WTC11 (cell line): ENCODE measurements at regions not wholly inside any gene's neighbourhood (a gene's known extent, or its start where the extent isn't known, plus 50 kb on each side); places are given as distances from the start of the nearest gene placed in this dataset.

Source experiments
- ATAC-seq: fragments of 200-7000 bp; cut with Tn5 transposase; 2 replicates; pipeline ENCODE4 v1.10.0; 2021; ENCODE audit warnings: mild to moderate bottlenecking, moderate library complexity
- CTCF ChIA-PET: fragments of 300-600 bp; sonication (Branson Sonifier 250); formaldehyde crosslinking; loops from one replicate; lab custom pipeline; 2021; ENCODE audit warnings: antibody characterized with exemption; lab: Charles Lee
- POLR2A ChIA-PET: fragments of 350-600 bp; sonication (Branson Sonifier 250); formaldehyde crosslinking; loops from one replicate; lab custom pipeline; 2021; ENCODE audit warnings: antibody characterized with exemption; lab: Charles Lee
- DNase-seq: peaks from one replicate; pipeline ENCODE4 v3.0.0; 2021; ENCODE audit warnings: low spot score
- H3K27ac Mint-ChIP-seq: 2 replicates; pipeline ENCODE4 v1.8.0; 2021; ENCODE audit warnings: mixed read lengths
- H3K27me3 Mint-ChIP-seq: 2 replicates; pipeline ENCODE4 v1.8.0; 2021; ENCODE audit warnings: low read depth, mild to moderate bottlenecking, moderate library complexity, mixed read lengths
- H3K36me3 Mint-ChIP-seq: 2 replicates; pipeline ENCODE4 v1.8.0; 2021; ENCODE audit warnings: mixed read lengths
- H3K4me1 Mint-ChIP-seq: 2 replicates; pipeline ENCODE4 v1.8.0; 2022; ENCODE audit warnings: mixed read lengths
- H3K4me3 Mint-ChIP-seq: 2 replicates; pipeline ENCODE4 v1.8.0; 2021; ENCODE audit warnings: mild to moderate bottlenecking, moderate library complexity, mixed read lengths
- H3K9me3 Mint-ChIP-seq: 2 replicates; pipeline ENCODE4 v1.8.0; 2021; ENCODE audit warnings: mixed read lengths
- CBFB ChIP-seq: sonication (generic); formaldehyde crosslinking; IDR thresholded peaks from 2 replicates; pipeline ENCODE4 v1.8.1; 2022; ENCODE audit warnings: mild to moderate bottlenecking, low read depth, missing genetic modification reagents
- CREM ChIP-seq: sonication (generic); formaldehyde crosslinking; IDR thresholded peaks from 2 replicates; pipeline ENCODE4 v1.8.1; 2022; ENCODE audit warnings: mild to moderate bottlenecking, missing genetic modification reagents, moderate library complexity
- EMX1 ChIP-seq: fragments of 250-450 bp; sonication (Bioruptor Pico); IDR thresholded peaks from 2 replicates; pipeline ENCODE4 v1.8.0; 2021; ENCODE audit warnings: mild to moderate bottlenecking
- ESRRA ChIP-seq: sonication (generic); formaldehyde crosslinking; IDR thresholded peaks from 2 replicates; pipeline ENCODE4 v1.8.1; 2022; ENCODE audit warnings: mild to moderate bottlenecking, missing genetic modification reagents, borderline replicate concordance
- FOXK1 ChIP-seq: sonication (generic); formaldehyde crosslinking; IDR thresholded peaks from 2 replicates; pipeline ENCODE4 v1.8.0; 2022; ENCODE audit warnings: mild to moderate bottlenecking, moderate library complexity, missing genetic modification reagents
- FOXP1 ChIP-seq: sonication (generic); formaldehyde crosslinking; IDR thresholded peaks from 2 replicates; pipeline ENCODE4 v1.8.0; 2022; ENCODE audit warnings: missing genetic modification reagents, mild to moderate bottlenecking, moderate library complexity, borderline replicate concordance
- GTF2I ChIP-seq: fragments of 250-450 bp; sonication (Bioruptor Pico); conservative IDR thresholded peaks from 2 replicates; pipeline ENCODE4 v1.4.0; 2021; ENCODE audit warnings: mild to moderate bottlenecking
- IRF2 ChIP-seq: sonication (generic); formaldehyde crosslinking; IDR thresholded peaks from 2 replicates; pipeline ENCODE4 v1.8.0; 2022; ENCODE audit warnings: low read depth, missing genetic modification reagents, borderline replicate concordance
- JUN ChIP-seq: sonication (generic); formaldehyde crosslinking; IDR thresholded peaks from 2 replicates; pipeline ENCODE4 v1.8.0; 2023; ENCODE audit warnings: mild to moderate bottlenecking, missing genetic modification reagents
- NR3C1 ChIP-seq: sonication (generic); formaldehyde crosslinking; conservative IDR thresholded peaks from 2 replicates; pipeline ENCODE4 v1.8.1; 2023; ENCODE audit warnings: low read depth, mild to moderate bottlenecking, missing genetic modification reagents
- RORB ChIP-seq: fragments of 250-450 bp; sonication (Bioruptor Pico); IDR thresholded peaks from 2 replicates; pipeline ENCODE4 v1.9.0; 2021; ENCODE audit warnings: mild to moderate bottlenecking
- SMAD3 ChIP-seq: sonication (generic); formaldehyde crosslinking; IDR thresholded peaks from 2 replicates; pipeline ENCODE4 v1.8.0; 2022; ENCODE audit warnings: missing genetic modification reagents, mild to moderate bottlenecking, borderline replicate concordance
- SOX15 ChIP-seq: fragments of 250-450 bp; sonication (Bioruptor Pico); IDR thresholded peaks from 2 replicates; pipeline ENCODE4 v1.9.0; 2021; ENCODE audit warnings: mild to moderate bottlenecking
- ZNF121 ChIP-seq: sonication (generic); formaldehyde crosslinking; IDR thresholded peaks from 2 replicates; pipeline ENCODE4 v1.8.0; 2023; ENCODE audit warnings: missing genetic modification reagents
- ZNF138 ChIP-seq: sonication (generic); formaldehyde crosslinking; conservative IDR thresholded peaks from 2 replicates; pipeline ENCODE4 v1.8.1; 2022; ENCODE audit warnings: mild to moderate bottlenecking, moderate library complexity, missing genetic modification reagents
- ZNF317 ChIP-seq: sonication (generic); formaldehyde crosslinking; IDR thresholded peaks from 2 replicates; pipeline ENCODE4 v1.8.1; 2023; ENCODE audit warnings: low read depth, mild to moderate bottlenecking, moderate library complexity, missing genetic modification reagents, borderline replicate concordance
- TF ChIP-seq, protein P1 (sequence below): sonication (generic); formaldehyde crosslinking; IDR thresholded peaks from 2 replicates; pipeline ENCODE4 v1.8.1; 2022; ENCODE audit warnings: mild to moderate bottlenecking, missing genetic modification reagents, moderate library complexity, borderline replicate concordance
- TF ChIP-seq, protein P2 (sequence below): fragments of 250-450 bp; sonication (Bioruptor Pico); IDR thresholded peaks from 2 replicates; pipeline ENCODE4 v1.9.0; 2021; ENCODE audit warnings: mild to moderate bottlenecking
- TF ChIP-seq, protein P3 (sequence below): sonication (generic); formaldehyde crosslinking; IDR thresholded peaks from 2 replicates; pipeline ENCODE4 v1.8.0; 2022; ENCODE audit warnings: mild to moderate bottlenecking, missing genetic modification reagents
- TF ChIP-seq, protein P4 (sequence below): sonication (generic); formaldehyde crosslinking; IDR thresholded peaks from 2 replicates; pipeline ENCODE4 v1.8.0; 2022; ENCODE audit warnings: mild to moderate bottlenecking, missing genetic modification reagents
- TF ChIP-seq, protein P5 (sequence below): fragments of 250-450 bp; sonication (Bioruptor Pico); conservative IDR thresholded peaks from 2 replicates; pipeline ENCODE4 v1.9.0; 2021; ENCODE audit warnings: mild to moderate bottlenecking
- TF ChIP-seq, protein P6 (sequence below): fragments of 200-600 bp; IDR thresholded peaks from 2 replicates; pipeline ENCODE4 v1.8.0; 2022; ENCODE audit warnings: antibody characterized with exemption
- TF ChIP-seq, protein P7 (sequence below): fragments of 250-450 bp; sonication (Bioruptor Pico); IDR thresholded peaks from 2 replicates; pipeline ENCODE4 v1.8.0; 2021; ENCODE audit warnings: mild to moderate bottlenecking

DNA sequence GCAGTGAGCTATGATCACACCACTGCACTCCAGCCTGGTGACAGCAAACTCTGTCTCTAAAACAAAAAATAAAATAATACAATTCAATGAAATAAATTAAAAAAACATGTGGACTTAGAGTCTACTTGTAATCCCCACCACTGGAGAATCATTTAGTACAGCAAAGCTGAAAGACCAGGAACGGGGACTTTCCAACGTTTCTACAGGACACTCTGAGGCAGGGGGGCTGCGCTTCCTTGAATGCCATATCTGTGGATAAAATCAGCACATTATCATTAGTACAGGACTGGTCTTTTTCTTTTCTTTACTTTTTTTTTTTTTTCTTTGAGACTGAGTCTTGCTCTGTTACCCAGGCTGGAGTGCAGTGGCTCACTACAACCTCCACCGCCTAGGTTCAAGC lies 124.8 kb downstream of the MXRA5 start:
- no peak overlapping the region for H3K27ac Mint-ChIP-seq
- POLR2A ChIA-PET: no interaction called here
- H3K9me3 Mint-ChIP-seq: no peaks in the 10 kb centered on the region
- no peak for ATAC-seq
- DNase-seq: no peak
- TF ChIP-seq, protein P1, sequence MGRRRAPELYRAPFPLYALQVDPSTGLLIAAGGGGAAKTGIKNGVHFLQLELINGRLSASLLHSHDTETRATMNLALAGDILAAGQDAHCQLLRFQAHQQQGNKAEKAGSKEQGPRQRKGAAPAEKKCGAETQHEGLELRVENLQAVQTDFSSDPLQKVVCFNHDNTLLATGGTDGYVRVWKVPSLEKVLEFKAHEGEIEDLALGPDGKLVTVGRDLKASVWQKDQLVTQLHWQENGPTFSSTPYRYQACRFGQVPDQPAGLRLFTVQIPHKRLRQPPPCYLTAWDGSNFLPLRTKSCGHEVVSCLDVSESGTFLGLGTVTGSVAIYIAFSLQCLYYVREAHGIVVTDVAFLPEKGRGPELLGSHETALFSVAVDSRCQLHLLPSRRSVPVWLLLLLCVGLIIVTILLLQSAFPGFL (CRISPR knock-in tag): no peak
- TF ChIP-seq, protein P2, sequence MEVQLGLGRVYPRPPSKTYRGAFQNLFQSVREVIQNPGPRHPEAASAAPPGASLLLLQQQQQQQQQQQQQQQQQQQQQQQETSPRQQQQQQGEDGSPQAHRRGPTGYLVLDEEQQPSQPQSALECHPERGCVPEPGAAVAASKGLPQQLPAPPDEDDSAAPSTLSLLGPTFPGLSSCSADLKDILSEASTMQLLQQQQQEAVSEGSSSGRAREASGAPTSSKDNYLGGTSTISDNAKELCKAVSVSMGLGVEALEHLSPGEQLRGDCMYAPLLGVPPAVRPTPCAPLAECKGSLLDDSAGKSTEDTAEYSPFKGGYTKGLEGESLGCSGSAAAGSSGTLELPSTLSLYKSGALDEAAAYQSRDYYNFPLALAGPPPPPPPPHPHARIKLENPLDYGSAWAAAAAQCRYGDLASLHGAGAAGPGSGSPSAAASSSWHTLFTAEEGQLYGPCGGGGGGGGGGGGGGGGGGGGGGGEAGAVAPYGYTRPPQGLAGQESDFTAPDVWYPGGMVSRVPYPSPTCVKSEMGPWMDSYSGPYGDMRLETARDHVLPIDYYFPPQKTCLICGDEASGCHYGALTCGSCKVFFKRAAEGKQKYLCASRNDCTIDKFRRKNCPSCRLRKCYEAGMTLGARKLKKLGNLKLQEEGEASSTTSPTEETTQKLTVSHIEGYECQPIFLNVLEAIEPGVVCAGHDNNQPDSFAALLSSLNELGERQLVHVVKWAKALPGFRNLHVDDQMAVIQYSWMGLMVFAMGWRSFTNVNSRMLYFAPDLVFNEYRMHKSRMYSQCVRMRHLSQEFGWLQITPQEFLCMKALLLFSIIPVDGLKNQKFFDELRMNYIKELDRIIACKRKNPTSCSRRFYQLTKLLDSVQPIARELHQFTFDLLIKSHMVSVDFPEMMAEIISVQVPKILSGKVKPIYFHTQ: no peak
- TF ChIP-seq ESRRA (CRISPR knock-in tag): no peak
- no peak for TF ChIP-seq RORB (CRISPR knock-in tag)
- TF ChIP-seq JUN (CRISPR knock-in tag): no peak
- TF ChIP-seq, protein P3, sequence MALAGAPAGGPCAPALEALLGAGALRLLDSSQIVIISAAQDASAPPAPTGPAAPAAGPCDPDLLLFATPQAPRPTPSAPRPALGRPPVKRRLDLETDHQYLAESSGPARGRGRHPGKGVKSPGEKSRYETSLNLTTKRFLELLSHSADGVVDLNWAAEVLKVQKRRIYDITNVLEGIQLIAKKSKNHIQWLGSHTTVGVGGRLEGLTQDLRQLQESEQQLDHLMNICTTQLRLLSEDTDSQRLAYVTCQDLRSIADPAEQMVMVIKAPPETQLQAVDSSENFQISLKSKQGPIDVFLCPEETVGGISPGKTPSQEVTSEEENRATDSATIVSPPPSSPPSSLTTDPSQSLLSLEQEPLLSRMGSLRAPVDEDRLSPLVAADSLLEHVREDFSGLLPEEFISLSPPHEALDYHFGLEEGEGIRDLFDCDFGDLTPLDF (CRISPR knock-in tag): no peak
- TF ChIP-seq GTF2I: no peak
- TF ChIP-seq NR3C1 (CRISPR knock-in tag): no peak
- no peak for TF ChIP-seq ZNF138 (CRISPR knock-in tag)
- TF ChIP-seq FOXP1 (CRISPR knock-in tag): no peak
- TF ChIP-seq, all 79 proteins: peak for 0
- H3K27me3 Mint-ChIP-seq: no peaks in the 10 kb centered on the region; the same call in 1 of the 2 replicates
- no peak overlapping the region for H3K4me3 Mint-ChIP-seq
- CTCF ChIA-PET: no interaction called here
- H3K36me3 Mint-ChIP-seq: no peaks in the 10 kb centered on the region
- H3K4me1 Mint-ChIP-seq: no peaks in the 10 kb centered on the region

DNA sequence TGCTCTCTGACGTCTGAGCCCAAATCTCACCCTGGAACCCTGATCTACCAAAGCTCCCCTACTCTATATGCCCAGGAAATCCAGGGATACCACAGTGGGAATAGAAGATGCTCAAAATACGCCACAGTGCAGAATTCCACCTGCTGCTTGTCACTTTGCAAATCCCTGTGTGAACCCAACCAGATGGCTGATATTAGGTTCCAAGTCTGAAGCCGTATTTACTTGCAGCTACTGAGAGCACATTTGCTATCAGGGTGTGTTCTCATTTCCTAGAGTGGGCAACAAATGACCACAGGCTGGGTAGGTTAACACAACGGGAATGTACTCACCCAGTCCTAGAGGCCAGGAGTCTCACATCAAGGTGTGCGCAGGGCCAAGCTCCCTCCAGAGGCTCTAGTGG lies 126.8 kb downstream of the MXRA5 start:
- Mint-ChIP-seq H3K27ac (no peak overlapping the region), H3K4me3 (no peak overlapping the region), H3K4me1 (no peaks in the 10 kb centered on the region), H3K9me3 (no peaks in the 10 kb centered on the region), H3K36me3 (no peaks in the 10 kb centered on the region), H3K27me3 (no peaks in the 10 kb centered on the region; the same call in 1 of the 2 replicates)
- no peak for TF ChIP-seq SOX15
- no peak for TF ChIP-seq IRF2 (CRISPR knock-in tag)
- no peak for TF ChIP-seq SMAD3 (CRISPR knock-in tag)
- TF ChIP-seq, protein P4, sequence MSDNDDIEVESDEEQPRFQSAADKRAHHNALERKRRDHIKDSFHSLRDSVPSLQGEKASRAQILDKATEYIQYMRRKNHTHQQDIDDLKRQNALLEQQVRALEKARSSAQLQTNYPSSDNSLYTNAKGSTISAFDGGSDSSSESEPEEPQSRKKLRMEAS (CRISPR knock-in tag): no peak
- TF ChIP-seq ZNF121 (CRISPR knock-in tag): no peak
- no peak for TF ChIP-seq CBFB
- no peak for TF ChIP-seq JUN (CRISPR knock-in tag)
- TF ChIP-seq CREM (CRISPR knock-in tag): no peak
- TF ChIP-seq, protein P5, sequence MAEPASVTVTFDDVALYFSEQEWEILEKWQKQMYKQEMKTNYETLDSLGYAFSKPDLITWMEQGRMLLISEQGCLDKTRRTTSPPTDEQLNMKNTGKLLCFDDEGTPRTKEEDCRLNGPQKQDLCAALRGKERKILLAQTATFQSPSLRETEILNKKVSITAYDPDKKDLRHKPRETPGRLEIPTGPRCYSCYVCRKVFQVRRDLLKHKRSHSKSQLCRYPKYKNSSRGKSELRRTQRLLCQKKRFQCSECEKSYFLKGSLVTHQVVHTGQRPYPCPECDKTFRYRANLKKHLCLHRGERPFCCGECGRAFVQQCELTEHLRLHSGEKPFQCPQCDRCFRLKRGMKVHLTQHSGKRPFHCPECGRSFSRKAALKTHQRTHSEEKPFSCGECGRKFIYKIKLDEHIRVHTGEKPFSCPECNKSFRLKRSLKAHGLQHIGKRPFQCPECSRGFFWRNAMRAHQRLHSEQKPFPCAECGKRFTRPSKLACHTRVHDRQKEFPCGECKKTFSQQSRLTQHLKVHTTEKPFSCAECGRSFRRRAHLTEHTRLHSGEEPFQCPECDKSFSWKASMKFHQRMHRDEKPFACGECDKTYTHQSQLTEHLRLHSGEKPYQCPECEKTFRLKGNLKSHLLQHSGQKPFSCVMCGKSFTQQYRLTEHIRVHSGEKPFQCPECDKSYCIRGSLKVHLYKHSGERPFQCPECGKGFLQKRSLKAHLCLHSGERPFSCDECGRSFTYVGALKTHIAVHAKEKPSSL (CRISPR knock-in tag): no peak
- no peak for TF ChIP-seq FOXK1
- no peak for TF ChIP-seq EMX1
- TF ChIP-seq FOXP1 (CRISPR knock-in tag): no peak
- TF ChIP-seq ZNF317 (CRISPR knock-in tag): no peak
- TF ChIP-seq, protein P6, sequence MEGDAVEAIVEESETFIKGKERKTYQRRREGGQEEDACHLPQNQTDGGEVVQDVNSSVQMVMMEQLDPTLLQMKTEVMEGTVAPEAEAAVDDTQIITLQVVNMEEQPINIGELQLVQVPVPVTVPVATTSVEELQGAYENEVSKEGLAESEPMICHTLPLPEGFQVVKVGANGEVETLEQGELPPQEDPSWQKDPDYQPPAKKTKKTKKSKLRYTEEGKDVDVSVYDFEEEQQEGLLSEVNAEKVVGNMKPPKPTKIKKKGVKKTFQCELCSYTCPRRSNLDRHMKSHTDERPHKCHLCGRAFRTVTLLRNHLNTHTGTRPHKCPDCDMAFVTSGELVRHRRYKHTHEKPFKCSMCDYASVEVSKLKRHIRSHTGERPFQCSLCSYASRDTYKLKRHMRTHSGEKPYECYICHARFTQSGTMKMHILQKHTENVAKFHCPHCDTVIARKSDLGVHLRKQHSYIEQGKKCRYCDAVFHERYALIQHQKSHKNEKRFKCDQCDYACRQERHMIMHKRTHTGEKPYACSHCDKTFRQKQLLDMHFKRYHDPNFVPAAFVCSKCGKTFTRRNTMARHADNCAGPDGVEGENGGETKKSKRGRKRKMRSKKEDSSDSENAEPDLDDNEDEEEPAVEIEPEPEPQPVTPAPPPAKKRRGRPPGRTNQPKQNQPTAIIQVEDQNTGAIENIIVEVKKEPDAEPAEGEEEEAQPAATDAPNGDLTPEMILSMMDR: no peak
- TF ChIP-seq, protein P7, sequence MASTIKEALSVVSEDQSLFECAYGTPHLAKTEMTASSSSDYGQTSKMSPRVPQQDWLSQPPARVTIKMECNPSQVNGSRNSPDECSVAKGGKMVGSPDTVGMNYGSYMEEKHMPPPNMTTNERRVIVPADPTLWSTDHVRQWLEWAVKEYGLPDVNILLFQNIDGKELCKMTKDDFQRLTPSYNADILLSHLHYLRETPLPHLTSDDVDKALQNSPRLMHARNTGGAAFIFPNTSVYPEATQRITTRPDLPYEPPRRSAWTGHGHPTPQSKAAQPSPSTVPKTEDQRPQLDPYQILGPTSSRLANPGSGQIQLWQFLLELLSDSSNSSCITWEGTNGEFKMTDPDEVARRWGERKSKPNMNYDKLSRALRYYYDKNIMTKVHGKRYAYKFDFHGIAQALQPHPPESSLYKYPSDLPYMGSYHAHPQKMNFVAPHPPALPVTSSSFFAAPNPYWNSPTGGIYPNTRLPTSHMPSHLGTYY (CRISPR knock-in tag): no peak
- no peak for ATAC-seq
- ChIA-PET POLR2A (no interaction called here), CTCF (no interaction called here)
- DNase-seq: no peak
